KMS-11 (cell line): ENCODE measurements at regions not wholly inside any gene's neighbourhood (a gene's known extent, or its start where the extent isn't known, plus 50 kb on each side); places are given as distances from the start of the nearest gene placed in this dataset.

Experiments
- H2AFZ ChIP-seq: fragments of 200-600 bp; sonication (generic); 2 replicates; pipeline ENCODE4 v1.6.1; 2016; ENCODE audit warnings: antibody characterized with exemption, mixed run types, low read depth
- H3K27ac ChIP-seq: fragments of 200-600 bp; sonication (generic); 2 replicates; pipeline ENCODE4 v1.6.1; 2016; ENCODE audit warnings: mild to moderate bottlenecking, mixed run types
- H3K27me3 ChIP-seq: fragments of 200-600 bp; sonication (generic); 2 replicates; pipeline ENCODE4 v1.6.1; 2017; ENCODE audit warnings: mild to moderate bottlenecking, low read depth, mixed run types, moderate library complexity; ENCODE audit not compliant: insufficient read depth
- H3K36me3 ChIP-seq: fragments of 200-600 bp; sonication (generic); 2 replicates; pipeline ENCODE4 v1.6.1; 2017; ENCODE audit warnings: mild to moderate bottlenecking, mixed run types; ENCODE audit not compliant: insufficient read depth
- H3K4me1 ChIP-seq: fragments of 200-600 bp; sonication (generic); 2 replicates; pipeline ENCODE4 v1.6.1; 2016; ENCODE audit warnings: mild to moderate bottlenecking, low read depth, mixed run types; ENCODE audit not compliant: poor library complexity, severe bottlenecking
- H3K4me2 ChIP-seq: fragments of 200-600 bp; sonication (generic); 2 replicates; pipeline ENCODE4 v1.7.0; 2016; ENCODE audit warnings: mild to moderate bottlenecking, mixed run types
- H3K4me3 ChIP-seq: fragments of 200-600 bp; sonication (generic); IDR thresholded peaks from 2 replicates; pipeline ENCODE4 v1.6.1; 2017; ENCODE audit warnings: low read depth, low read length, mixed read lengths; ENCODE audit not compliant: insufficient read depth
- H3K79me2 ChIP-seq: fragments of 200-600 bp; sonication (generic); 2 replicates; pipeline ENCODE4 v1.6.1; 2016; ENCODE audit warnings: low read depth, mixed run types; ENCODE audit not compliant: insufficient read depth
- H3K9ac ChIP-seq: fragments of 200-600 bp; sonication (generic); 2 replicates; pipeline ENCODE4 v1.6.1; 2016; ENCODE audit warnings: mild to moderate bottlenecking, mixed run types
- H4K20me1 ChIP-seq: fragments of 200-600 bp; sonication (generic); 2 replicates; pipeline ENCODE4 v1.6.1; 2016; ENCODE audit warnings: mild to moderate bottlenecking, mixed run types; ENCODE audit not compliant: insufficient read depth
- TF ChIP-seq, protein P1 (sequence below): fragments of 200-600 bp; sonication (generic); conservative IDR thresholded peaks from 2 replicates; pipeline ENCODE4 v1.6.1; 2017; ENCODE audit warnings: low read depth, mild to moderate bottlenecking, antibody characterized with exemption, low read length, moderate library complexity, mixed read lengths

DNA sequence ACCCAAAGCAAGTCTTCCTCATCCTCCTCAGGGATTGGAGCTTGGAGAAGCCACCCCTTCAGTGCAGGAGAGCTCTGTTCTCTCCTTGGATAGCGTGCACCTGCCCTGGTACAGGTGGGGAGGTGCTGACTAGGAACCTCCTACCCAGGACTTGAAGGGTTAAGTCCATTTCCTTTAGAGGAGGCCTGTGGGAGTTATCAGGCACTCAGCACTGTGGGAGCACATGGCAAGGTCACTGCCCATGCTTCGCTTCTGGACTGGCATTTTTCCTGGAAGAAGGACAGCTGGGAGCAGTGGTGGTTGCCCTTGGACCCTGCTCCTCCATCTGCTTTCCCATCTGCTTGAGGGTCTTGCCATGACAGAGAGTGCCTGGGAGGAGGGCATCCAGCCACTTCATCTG, 142.8 kb downstream of the CXCL12 start:
- no peak overlapping the region for H3K9ac ChIP-seq
- TF ChIP-seq, protein P1, sequence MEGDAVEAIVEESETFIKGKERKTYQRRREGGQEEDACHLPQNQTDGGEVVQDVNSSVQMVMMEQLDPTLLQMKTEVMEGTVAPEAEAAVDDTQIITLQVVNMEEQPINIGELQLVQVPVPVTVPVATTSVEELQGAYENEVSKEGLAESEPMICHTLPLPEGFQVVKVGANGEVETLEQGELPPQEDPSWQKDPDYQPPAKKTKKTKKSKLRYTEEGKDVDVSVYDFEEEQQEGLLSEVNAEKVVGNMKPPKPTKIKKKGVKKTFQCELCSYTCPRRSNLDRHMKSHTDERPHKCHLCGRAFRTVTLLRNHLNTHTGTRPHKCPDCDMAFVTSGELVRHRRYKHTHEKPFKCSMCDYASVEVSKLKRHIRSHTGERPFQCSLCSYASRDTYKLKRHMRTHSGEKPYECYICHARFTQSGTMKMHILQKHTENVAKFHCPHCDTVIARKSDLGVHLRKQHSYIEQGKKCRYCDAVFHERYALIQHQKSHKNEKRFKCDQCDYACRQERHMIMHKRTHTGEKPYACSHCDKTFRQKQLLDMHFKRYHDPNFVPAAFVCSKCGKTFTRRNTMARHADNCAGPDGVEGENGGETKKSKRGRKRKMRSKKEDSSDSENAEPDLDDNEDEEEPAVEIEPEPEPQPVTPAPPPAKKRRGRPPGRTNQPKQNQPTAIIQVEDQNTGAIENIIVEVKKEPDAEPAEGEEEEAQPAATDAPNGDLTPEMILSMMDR: no peak

DNA sequence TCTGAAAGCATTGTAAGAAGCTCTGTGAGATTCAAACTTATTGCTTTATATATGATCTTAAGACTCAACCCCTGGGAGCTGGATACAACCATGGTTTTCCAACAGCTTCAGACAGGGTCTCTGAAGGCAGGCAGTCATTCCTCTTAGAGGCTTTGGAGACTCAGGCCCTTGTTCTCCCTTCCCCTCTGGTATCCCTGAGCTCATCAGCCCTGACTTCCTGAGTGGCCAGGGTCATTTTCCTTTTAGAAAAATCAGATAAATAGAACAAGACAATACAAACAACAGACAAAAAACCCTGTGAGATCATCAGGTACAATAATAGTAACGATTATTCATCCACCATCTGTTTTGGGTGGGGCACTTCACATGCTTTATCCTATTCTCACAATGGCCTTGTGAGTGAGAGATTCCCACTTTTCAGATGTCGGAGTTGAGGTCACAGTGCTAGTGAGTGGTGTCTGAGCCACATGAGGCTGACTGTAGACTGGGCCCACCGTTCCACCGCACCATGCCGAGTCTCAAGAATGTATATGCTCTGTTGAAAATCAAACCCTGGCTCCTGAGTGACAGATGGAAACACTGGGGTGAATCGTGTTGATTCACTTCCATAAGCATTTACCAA, 144.2 kb downstream of the CXCL12 start:
- Histone ChIP-seq H3K4me3 (no peak overlapping the region), H3K4me2 (no peak overlapping the region), H2AFZ (no peak overlapping the region), H3K4me1 (no peaks in the 10 kb centered on the region), H3K27ac (no peak overlapping the region), H3K79me2 (no peaks in the 10 kb centered on the region), H4K20me1 (no peaks in the 10 kb centered on the region), H3K27me3 (no peaks in the 10 kb centered on the region), H3K9ac (no peak overlapping the region), H3K36me3 (no peaks in the 10 kb centered on the region)
- TF ChIP-seq, protein P1: no peak

More for the DNA sequence above, 142.8 kb downstream of the CXCL12 start:
- H3K4me3 ChIP-seq: no peak overlapping the region
- no peaks in the 10 kb centered on the region for H3K27me3 ChIP-seq
- no peaks in the 10 kb centered on the region for H3K36me3 ChIP-seq
- no peaks in the 10 kb centered on the region for H3K4me1 ChIP-seq
- H2AFZ ChIP-seq: no peak overlapping the region
- H4K20me1 ChIP-seq: no peaks in the 10 kb centered on the region
- no peak overlapping the region for H3K4me2 ChIP-seq
- no peak overlapping the region for H3K27ac ChIP-seq
- H3K79me2 ChIP-seq: no peaks in the 10 kb centered on the region

DNA sequence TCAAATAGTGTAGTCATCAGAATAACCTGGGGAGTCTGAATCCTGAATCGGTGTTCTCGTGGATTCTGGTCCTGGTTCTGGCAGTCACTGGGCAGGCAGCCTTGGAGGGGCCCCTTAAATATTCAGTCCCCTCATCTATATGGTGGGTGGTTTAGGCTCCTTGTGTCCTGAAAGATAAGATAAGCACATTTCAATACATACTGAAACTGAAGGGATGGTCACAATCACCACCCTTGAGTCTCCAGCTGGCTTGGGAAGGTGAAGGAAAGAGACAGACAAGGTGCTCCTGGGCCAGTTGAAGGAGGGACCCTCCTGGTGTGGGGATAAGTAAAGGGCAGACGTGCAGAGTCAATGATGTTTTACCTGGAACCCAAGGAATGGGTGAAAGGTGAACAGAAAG, 146.7 kb downstream of the CXCL12 start:
- TF ChIP-seq, protein P1: no peak
- no peaks in the 10 kb centered on the region for H4K20me1 ChIP-seq
- no peaks in the 10 kb centered on the region for H3K27me3 ChIP-seq
- no peak overlapping the region for H2AFZ ChIP-seq
- H3K36me3 ChIP-seq: no peaks in the 10 kb centered on the region
- no peaks in the 10 kb centered on the region for H3K4me1 ChIP-seq
- H3K4me2 ChIP-seq: no peak overlapping the region
- no peak overlapping the region for H3K9ac ChIP-seq
- H3K4me3 ChIP-seq: no peak overlapping the region
- no peak overlapping the region for H3K27ac ChIP-seq
- H3K79me2 ChIP-seq: no peaks in the 10 kb centered on the region

DNA sequence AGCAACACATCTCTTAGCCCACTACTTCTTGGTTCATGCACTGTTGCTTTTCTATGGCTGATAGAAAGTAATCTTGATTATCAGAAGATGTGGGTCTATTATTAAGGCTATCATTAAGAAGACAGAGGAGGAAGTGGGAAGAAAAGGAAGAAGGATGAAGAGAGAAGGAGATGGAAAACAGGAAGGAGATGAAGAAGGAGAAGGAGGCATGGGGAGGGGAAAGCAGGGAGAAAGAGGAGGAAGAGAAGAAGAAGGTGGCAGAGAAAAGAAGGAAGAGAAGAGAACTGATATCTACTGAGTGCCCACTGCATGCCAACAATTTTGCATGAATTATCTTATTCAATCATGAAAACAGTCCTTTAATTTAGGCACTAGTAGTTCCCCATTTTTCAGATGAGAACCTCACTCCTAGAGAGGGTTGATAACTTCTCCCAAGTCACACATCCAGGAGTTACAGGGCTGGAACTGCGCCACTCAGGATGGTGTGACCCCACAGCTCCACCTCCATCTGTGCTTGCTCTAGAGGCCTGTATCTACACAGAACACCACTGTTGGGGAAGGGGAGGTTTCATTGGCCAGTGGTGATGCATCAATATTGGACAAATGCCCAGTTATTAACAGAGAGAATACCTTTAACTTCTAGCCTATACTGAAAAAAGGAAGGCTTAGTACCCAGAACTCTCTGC, 147.4 kb downstream of the CXCL12 start:
- TF ChIP-seq, protein P1: no peak
- Histone ChIP-seq H3K79me2 (no peaks in the 10 kb centered on the region), H3K4me3 (no peak overlapping the region), H3K4me1 (no peaks in the 10 kb centered on the region), H4K20me1 (no peaks in the 10 kb centered on the region), H3K4me2 (no peak overlapping the region), H3K27me3 (no peaks in the 10 kb centered on the region), H3K36me3 (no peaks in the 10 kb centered on the region), H3K9ac (no peak overlapping the region), H2AFZ (no peak overlapping the region), H3K27ac (no peak overlapping the region)
